ENCODE measurements at regions not wholly inside any gene's neighbourhood (a gene's known extent, or its start where the extent isn't known, plus 50 kb on each side); places are given as distances from the start of the nearest gene placed in this dataset.
A peak's percentile ranks its signal among the peaks of the same experiment; 100 is the strongest.

GRCh38 chr19:46924874-46925547 is 64.2 kb downstream of the ARHGAP35 start:
- no peak overlapping the region; the same call in 1 of the 2 replicates for H3K9ac ChIP-seq (ENCODE audit: low read length)
- peak overlapping the region; percentile 5 for H3K27ac ChIP-seq (ENCODE audit: low read depth, low read length, poor library complexity, severe bottlenecking)
- no peaks in the 10 kb centered on the region for H3K9me2 ChIP-seq (ENCODE audit: low read depth, low read length)
- no peaks in the 10 kb centered on the region for H3K9me3 ChIP-seq (ENCODE audit: low read length)
- no peak overlapping the region for H2AFZ ChIP-seq (ENCODE audit: low read length)
- H3K36me3 ChIP-seq (ENCODE audit: insufficient read depth, low read length): peaks cover 37% of the 10 kb centered on the region
- no peaks in the 10 kb centered on the region for H3K27me3 ChIP-seq (ENCODE audit: insufficient read depth, low read length)
- no peaks in the 10 kb centered on the region for H4K20me1 ChIP-seq (ENCODE audit: insufficient read depth, low read length)
- H3K4me1 ChIP-seq (ENCODE audit: insufficient read depth, low read length, severe bottlenecking): peaks cover 46% of the 10 kb centered on the region
- peak overlapping the region; percentile 46 for H3K4me2 ChIP-seq (ENCODE audit: low read length)
- no peak overlapping the region for H3K4me3 ChIP-seq (ENCODE audit: low read depth, low read length, poor library complexity, severe bottlenecking)
- TF ChIP-seq CTCF (IDR thresholded peaks at IDR 0.05; ENCODE audit: low read length): no peak
- TF ChIP-seq EZH2 (IDR thresholded peaks at IDR 0.05; ENCODE audit: borderline replicate concordance, low read length): no peak
- no peaks in the 10 kb centered on the region; the same call in 1 of the 2 replicates for H3F3A ChIP-seq (ENCODE audit: insufficient read depth, low read length)
- H3K79me2 ChIP-seq (ENCODE audit: insufficient read depth, low read length): peaks cover 78% of the 10 kb centered on the region

- Histone ChIP-seq H3K79me2 (ENCODE audit: insufficient read depth, low read length) (peaks cover 79% of the 10 kb centered on the region), H3K4me1 (ENCODE audit: insufficient read depth, low read length, severe bottlenecking) (peaks cover 52% of the 10 kb centered on the region), H3K4me2 (ENCODE audit: low read length) (no peak overlapping the region), H3K9ac (ENCODE audit: low read length) (no peak overlapping the region), H3K9me2 (ENCODE audit: low read depth, low read length) (no peaks in the 10 kb centered on the region), H3K4me3 (ENCODE audit: low read depth, low read length, poor library complexity, severe bottlenecking) (no peak overlapping the region), H2AFZ (ENCODE audit: low read length) (no peak overlapping the region), H3F3A (ENCODE audit: insufficient read depth, low read length) (no peaks in the 10 kb centered on the region; the same call in 1 of the 2 replicates), H3K27ac (ENCODE audit: low read depth, low read length, poor library complexity, severe bottlenecking) (peak overlapping the region; percentile 5), H3K36me3 (ENCODE audit: insufficient read depth, low read length) (peaks cover 32% of the 10 kb centered on the region), H4K20me1 (ENCODE audit: insufficient read depth, low read length) (no peaks in the 10 kb centered on the region), H3K27me3 (ENCODE audit: insufficient read depth, low read length) (no peaks in the 10 kb centered on the region), H3K9me3 (ENCODE audit: low read length) (no peaks in the 10 kb centered on the region)
- TF ChIP-seq EZH2 (IDR thresholded peaks at IDR 0.05; ENCODE audit: borderline replicate concordance, low read length): no peak
- no peak for TF ChIP-seq CTCF (IDR thresholded peaks at IDR 0.05; ENCODE audit: low read length)
Measured at GRCh38 chr19:46925548-46925950, 64.8 kb downstream of the ARHGAP35 start.

GRCh38 chr19:46926170-46927071 is 65.6 kb downstream of the ARHGAP35 start:
- no peaks in the 10 kb centered on the region for H3K9me2 ChIP-seq (ENCODE audit: low read depth, low read length)
- H4K20me1 ChIP-seq (ENCODE audit: insufficient read depth, low read length): no peaks in the 10 kb centered on the region
- H3F3A ChIP-seq (ENCODE audit: insufficient read depth, low read length): no peaks in the 10 kb centered on the region
- H3K4me2 ChIP-seq (ENCODE audit: low read length): no peak overlapping the region; the same call in 1 of the 2 replicates
- H3K4me1 ChIP-seq (ENCODE audit: insufficient read depth, low read length, severe bottlenecking): peaks cover 60% of the 10 kb centered on the region
- H3K36me3 ChIP-seq (ENCODE audit: insufficient read depth, low read length): peaks cover 23% of the 10 kb centered on the region
- no peaks in the 10 kb centered on the region for H3K9me3 ChIP-seq (ENCODE audit: low read length)
- TF ChIP-seq EZH2 (IDR thresholded peaks at IDR 0.05; ENCODE audit: borderline replicate concordance, low read length) (no peak), CTCF (IDR thresholded peaks at IDR 0.05; ENCODE audit: low read length) (no peak)
- peak overlapping the region; percentile 27 for H3K27ac ChIP-seq (ENCODE audit: low read depth, low read length, poor library complexity, severe bottlenecking)
- no peaks in the 10 kb centered on the region for H3K27me3 ChIP-seq (ENCODE audit: insufficient read depth, low read length)
- H3K4me3 ChIP-seq (ENCODE audit: low read depth, low read length, poor library complexity, severe bottlenecking): no peak overlapping the region
- no peak overlapping the region for H2AFZ ChIP-seq (ENCODE audit: low read length)
- peaks cover 77% of the 10 kb centered on the region for H3K79me2 ChIP-seq (ENCODE audit: insufficient read depth, low read length)
- H3K9ac ChIP-seq (ENCODE audit: low read length): no peak overlapping the region
